T-helper 17 cell (primary cell): ENCODE measurements at regions not wholly inside any gene's neighbourhood (a gene's known extent, or its start where the extent isn't known, plus 50 kb on each side); places are given as distances from the start of the nearest gene placed in this dataset.

ENCODE experiments used
- ATAC-seq: fragments of 150-1000 bp; cut with Tn5 transposase; 2 replicates; pipeline ENCODE4 v1.10.0; 2021; ENCODE audit warnings: mild to moderate bottlenecking, moderate library complexity
- DNase-seq, 3 donors: peaks; one replicate each; pipeline versions ENCODE4 v3.0.0 to v3.0.0-alpha.2; 2020 to 2021
- H3K9me3 ChIP-seq: one replicate; pipeline ENCODE4 v1.7.0; 2013; ENCODE audit warnings: low read length, mild to moderate bottlenecking; ENCODE audit not compliant: control insufficient read depth, poor library complexity, severe bottlenecking
- H3K27ac Mint-ChIP-seq: one replicate; pipeline ENCODE4 v1.8.0; 2022; ENCODE audit warnings: mild to moderate bottlenecking, moderate library complexity, mixed read lengths
- H3K27me3 Mint-ChIP-seq: one replicate; pipeline ENCODE4 v1.8.0; 2022; ENCODE audit warnings: mixed read lengths
- H3K36me3 Mint-ChIP-seq: one replicate; pipeline ENCODE4 v1.8.0; 2022; ENCODE audit warnings: low read depth, mixed read lengths
- H3K4me1 Mint-ChIP-seq: one replicate; pipeline ENCODE4 v1.8.0; 2022; ENCODE audit warnings: mild to moderate bottlenecking, mixed read lengths
- H3K4me3 Mint-ChIP-seq: one replicate; pipeline ENCODE4 v1.8.0; 2022; ENCODE audit warnings: mild to moderate bottlenecking, moderate library complexity, mixed read lengths

DNA sequence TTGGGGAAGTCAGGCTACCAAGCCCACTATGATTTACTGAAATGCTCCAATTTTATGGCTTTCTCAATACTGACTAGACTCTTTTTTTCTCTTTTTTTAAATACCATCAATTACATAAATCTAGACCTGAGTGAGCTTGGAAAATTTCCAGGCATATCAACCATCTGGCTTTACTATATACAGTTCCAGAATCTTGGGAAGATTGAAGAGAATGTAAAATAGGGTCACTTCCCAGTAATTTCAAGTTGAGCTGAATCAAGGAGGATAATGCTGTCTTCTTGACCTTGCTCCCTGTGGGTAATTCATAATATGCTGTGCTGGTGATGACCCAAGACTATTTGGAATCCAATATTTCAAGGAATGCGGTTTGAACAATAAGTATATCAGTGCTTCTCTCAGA, 108.1 kb downstream of the MAP3K21 start:
- DNase-seq, result no peak
- no peak overlapping the region for H3K4me3 Mint-ChIP-seq
- H3K4me1 Mint-ChIP-seq, result peaks cover 2% of the 10 kb centered on the region
- no peaks in the 10 kb centered on the region for H3K9me3 ChIP-seq
- no peaks in the 10 kb centered on the region for H3K36me3 Mint-ChIP-seq
- H3K27ac Mint-ChIP-seq, result no peak overlapping the region
- no peak for ATAC-seq
- H3K27me3 Mint-ChIP-seq, result peaks cover 36% of the 10 kb centered on the region

DNA sequence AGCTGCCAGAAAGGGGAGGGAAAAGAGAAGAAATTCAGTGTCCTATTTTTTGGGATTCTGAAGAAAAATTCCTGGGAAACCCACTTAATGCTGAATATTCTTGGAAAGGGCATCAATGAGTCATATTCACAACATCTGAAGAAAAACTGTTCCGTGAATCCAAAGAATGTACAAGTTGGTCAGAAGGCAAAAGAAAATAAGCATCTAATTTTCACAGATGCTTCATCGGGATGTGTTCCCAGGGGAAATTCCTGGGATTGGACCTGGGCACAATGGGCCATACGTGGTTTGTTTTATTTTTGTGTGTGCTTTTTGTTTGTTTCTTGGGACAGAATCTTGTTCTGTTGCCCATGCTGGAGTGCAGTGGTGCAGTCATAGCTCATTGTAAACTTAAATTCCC, 112.2 kb downstream of the MAP3K21 start:
- ATAC-seq, result no peak
- H3K36me3 Mint-ChIP-seq, result no peaks in the 10 kb centered on the region
- no peak overlapping the region for H3K27ac Mint-ChIP-seq
- DNase-seq, result no peak
- no peak overlapping the region for H3K4me3 Mint-ChIP-seq
- peaks cover 34% of the 10 kb centered on the region for H3K27me3 Mint-ChIP-seq
- H3K9me3 ChIP-seq, result no peaks in the 10 kb centered on the region
- H3K4me1 Mint-ChIP-seq, result peaks cover 2% of the 10 kb centered on the region

DNA sequence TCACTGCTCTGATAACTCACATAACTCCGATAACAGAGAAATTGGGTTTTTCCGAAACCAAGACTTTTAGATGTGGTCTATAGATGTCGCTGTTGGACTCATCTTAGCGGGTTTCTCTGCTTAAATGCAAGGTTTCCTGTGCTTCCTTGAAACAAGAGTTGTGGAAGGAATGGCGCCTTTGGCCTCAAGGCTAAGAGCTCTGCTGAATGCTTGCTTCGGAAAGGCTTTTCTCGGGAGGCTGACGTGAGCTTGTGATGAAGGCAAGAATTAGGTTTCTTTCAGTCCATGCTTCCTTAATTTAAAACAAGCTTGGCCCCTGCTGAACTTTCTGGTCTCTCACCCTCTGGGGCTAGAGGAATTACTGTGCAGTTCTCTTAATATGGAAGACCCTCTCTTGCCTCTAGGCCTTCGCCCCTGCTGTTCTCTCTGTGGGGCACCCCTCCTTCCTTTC, 113.5 kb downstream of the MAP3K21 start:
- ATAC-seq (peak; percentile 53), DNase-seq (no peak)
- H3K9me3 ChIP-seq, result no peaks in the 10 kb centered on the region
- Mint-ChIP-seq H3K27me3 (peaks cover 34% of the 10 kb centered on the region), H3K4me3 (no peak overlapping the region), H3K4me1 (peaks cover 2% of the 10 kb centered on the region), H3K27ac (no peak overlapping the region), H3K36me3 (no peaks in the 10 kb centered on the region)

GRCh38 chr1:233442026-233442780, 114.7 kb downstream of the MAP3K21 start:
- no peaks in the 10 kb centered on the region for H3K36me3 Mint-ChIP-seq
- peaks cover 2% of the 10 kb centered on the region for H3K4me1 Mint-ChIP-seq
- DNase-seq (no peak), ATAC-seq (no peak)
- no peaks in the 10 kb centered on the region for H3K9me3 ChIP-seq
- H3K27ac Mint-ChIP-seq, result no peak overlapping the region
- peak overlapping the region; percentile 25 for H3K4me3 Mint-ChIP-seq
- H3K27me3 Mint-ChIP-seq, result peaks cover 29% of the 10 kb centered on the region

DNA sequence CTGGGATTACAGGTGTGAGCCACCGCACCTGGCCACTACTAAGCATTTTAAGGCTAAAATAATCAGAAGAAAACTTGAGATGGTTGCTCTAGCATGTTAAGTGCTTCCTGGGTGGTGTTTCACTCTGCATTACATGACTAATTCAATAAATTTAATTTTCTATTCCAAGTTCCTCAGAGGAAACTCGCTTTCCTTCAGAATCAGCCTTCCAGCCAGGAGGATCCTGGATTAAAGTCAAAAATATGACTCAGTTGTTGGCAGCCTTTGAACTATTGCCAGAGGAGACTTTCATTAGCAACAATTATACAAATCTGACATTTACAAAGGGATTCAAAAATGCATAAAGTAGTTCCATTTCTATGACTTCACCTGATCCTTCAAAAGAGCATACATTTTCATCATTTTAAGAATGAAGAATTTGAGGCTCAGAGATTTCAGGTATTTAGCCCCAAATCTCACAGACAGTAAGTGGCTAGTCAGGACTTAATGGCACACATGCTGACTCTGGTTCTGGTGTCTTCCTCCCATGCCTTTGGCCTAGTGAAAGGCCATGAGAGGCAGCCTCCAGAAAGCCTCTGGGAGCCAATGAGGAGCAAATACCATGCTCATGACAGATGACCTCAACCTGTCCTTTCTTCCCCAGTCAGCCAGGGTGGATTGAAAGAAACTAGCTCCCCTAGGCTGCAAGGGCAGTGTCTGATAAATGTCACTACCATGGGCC, 115.7 kb downstream of the MAP3K21 start:
- H3K27me3 Mint-ChIP-seq, result peaks cover 34% of the 10 kb centered on the region
- ATAC-seq (no peak), DNase-seq (no peak)
- H3K27ac Mint-ChIP-seq, result no peak overlapping the region
- H3K4me3 Mint-ChIP-seq, result no peak overlapping the region
- no peaks in the 10 kb centered on the region for H3K36me3 Mint-ChIP-seq
- H3K4me1 Mint-ChIP-seq, result peaks cover 2% of the 10 kb centered on the region
- no peaks in the 10 kb centered on the region for H3K9me3 ChIP-seq

DNA sequence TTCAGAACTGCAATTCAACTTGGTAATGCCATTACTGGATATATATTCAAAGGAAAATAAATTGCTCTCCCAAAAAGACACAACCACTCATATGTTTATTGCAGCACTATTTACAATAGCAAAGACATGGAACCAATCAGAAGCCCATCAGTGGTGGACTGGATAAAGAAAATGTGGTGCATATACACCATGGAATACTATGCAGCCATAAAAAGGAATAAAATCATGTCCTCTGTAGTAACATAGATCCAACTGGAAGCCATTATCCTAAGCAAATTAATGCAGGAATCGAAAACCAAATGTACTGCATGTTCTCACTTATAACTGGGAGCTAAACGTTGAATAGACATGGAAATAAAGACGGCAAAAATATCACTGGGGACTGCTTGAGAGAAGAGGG, 117.0 kb downstream of the MAP3K21 start:
- H3K9me3 ChIP-seq, result no peaks in the 10 kb centered on the region
- Mint-ChIP-seq H3K4me3 (no peak overlapping the region), H3K4me1 (no peaks in the 10 kb centered on the region), H3K27me3 (peaks cover 31% of the 10 kb centered on the region), H3K27ac (no peak overlapping the region), H3K36me3 (no peaks in the 10 kb centered on the region)
- DNase-seq, result no peak
- ATAC-seq, result no peak

GRCh38 chr1:233445737-233446136, 118.2 kb downstream of the MAP3K21 start:
- Mint-ChIP-seq H3K27me3 (peaks cover 26% of the 10 kb centered on the region), H3K27ac (no peak overlapping the region), H3K36me3 (no peaks in the 10 kb centered on the region), H3K4me3 (no peak overlapping the region), H3K4me1 (no peaks in the 10 kb centered on the region)
- no peaks in the 10 kb centered on the region for H3K9me3 ChIP-seq
- ATAC-seq, result no peak
- no peak for DNase-seq

DNA sequence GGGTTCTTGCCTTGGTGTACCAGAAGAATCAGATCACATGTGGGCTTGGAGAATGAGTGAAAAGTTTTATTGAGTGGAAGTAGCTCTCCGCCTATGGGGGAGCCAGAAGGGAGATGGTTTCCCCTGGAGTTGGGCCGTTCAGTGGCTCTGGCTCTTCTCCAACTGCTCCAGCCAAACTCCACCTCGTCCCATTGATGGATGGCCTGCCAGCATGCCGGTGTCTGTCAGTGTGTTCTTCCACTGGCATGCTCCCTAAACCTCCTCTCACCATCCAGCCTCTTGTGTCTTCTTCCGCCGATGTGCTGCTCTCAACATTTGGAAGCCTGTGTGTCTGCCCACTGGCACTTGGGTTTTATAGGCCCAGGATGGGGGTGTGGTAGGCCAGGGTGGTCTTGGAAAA, 119.4 kb downstream of the MAP3K21 start:
- ATAC-seq, result no peak
- no peak overlapping the region for H3K27ac Mint-ChIP-seq
- no peaks in the 10 kb centered on the region for H3K36me3 Mint-ChIP-seq
- H3K4me1 Mint-ChIP-seq, result peaks cover 2% of the 10 kb centered on the region
- no peak for DNase-seq
- no peaks in the 10 kb centered on the region for H3K9me3 ChIP-seq
- peaks cover 26% of the 10 kb centered on the region for H3K27me3 Mint-ChIP-seq
- H3K4me3 Mint-ChIP-seq, result no peak overlapping the region

- Mint-ChIP-seq H3K4me3 (no peak overlapping the region), H3K27ac (no peak overlapping the region), H3K27me3 (peaks cover 30% of the 10 kb centered on the region), H3K4me1 (peaks cover 2% of the 10 kb centered on the region), H3K36me3 (no peaks in the 10 kb centered on the region)
- DNase-seq (no peak), ATAC-seq (no peak)
- no peaks in the 10 kb centered on the region for H3K9me3 ChIP-seq
Measured at GRCh38 chr1:233448109-233448689, 120.7 kb downstream of the MAP3K21 start.

DNA sequence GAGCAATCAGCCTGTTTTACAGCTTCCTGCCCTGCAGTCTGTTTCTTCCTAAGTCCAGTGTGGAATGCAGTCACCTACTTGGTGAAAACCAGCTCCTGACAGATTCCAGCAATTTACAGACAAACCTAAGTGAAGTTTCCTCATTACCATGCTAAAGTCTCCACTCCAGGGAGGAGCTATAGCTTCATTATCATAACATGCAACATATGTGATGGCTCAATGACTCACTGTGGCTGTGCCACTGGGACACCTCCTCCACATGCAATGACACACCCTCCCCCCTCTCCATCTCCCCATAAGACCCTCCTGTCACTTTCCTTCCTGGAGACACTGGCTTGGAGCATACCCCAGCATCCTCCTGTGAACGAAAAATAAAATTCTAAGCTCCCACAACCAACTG, 125.2 kb downstream of the MAP3K21 start:
- no peak overlapping the region for H3K4me3 Mint-ChIP-seq
- ATAC-seq (no peak), DNase-seq (no peak)
- no peaks in the 10 kb centered on the region for H3K36me3 Mint-ChIP-seq
- peaks cover 37% of the 10 kb centered on the region for H3K27me3 Mint-ChIP-seq
- no peaks in the 10 kb centered on the region for H3K9me3 ChIP-seq
- peaks cover 2% of the 10 kb centered on the region for H3K4me1 Mint-ChIP-seq
- H3K27ac Mint-ChIP-seq, result no peak overlapping the region

DNA sequence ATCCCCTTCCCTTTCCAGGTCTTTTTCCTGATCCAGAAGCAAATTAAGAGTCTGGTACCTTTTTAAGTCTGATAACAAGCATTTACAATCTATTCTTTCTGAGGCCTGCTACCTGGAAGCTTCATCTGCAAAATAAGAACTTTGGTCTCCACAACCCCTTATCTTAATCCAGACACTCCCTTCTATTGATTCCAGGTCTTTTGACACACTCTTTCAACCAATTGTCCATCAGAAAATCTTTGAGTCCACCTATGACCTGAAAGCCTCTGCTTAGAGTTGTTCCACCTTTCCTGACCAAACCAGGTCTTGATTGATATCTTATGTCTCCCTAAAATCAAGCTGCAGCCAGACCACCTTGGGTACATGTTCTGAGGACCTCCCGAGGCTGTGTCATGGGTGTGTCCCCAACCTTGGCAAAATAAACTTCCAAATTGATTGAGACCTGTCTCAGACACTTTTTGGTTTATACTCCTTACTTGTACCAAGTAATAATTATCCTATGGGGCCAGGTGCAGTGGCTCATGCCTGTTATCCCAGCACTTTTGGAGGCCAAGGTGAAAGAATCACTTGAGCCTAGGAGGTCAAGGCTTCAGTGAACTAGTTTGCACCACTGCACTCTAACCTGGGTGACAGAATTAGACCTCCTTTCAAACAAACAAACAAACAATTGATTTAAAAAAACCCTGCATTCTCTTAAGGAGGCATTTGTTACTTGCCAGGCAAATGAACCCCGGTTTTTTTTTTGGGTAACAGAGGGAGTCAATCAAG, 126.1 kb downstream of the MAP3K21 start:
- Mint-ChIP-seq H3K27me3 (peaks cover 40% of the 10 kb centered on the region), H3K4me3 (no peak overlapping the region), H3K36me3 (no peaks in the 10 kb centered on the region), H3K4me1 (peaks cover 2% of the 10 kb centered on the region), H3K27ac (no peak overlapping the region)
- ATAC-seq (no peak), DNase-seq (no peak)
- no peaks in the 10 kb centered on the region for H3K9me3 ChIP-seq

GRCh38 chr1:233459470-233459945, 132.0 kb downstream of the MAP3K21 start:
- Mint-ChIP-seq H3K4me3 (no peak overlapping the region), H3K27ac (no peak overlapping the region), H3K4me1 (no peaks in the 10 kb centered on the region), H3K27me3 (peaks cover 30% of the 10 kb centered on the region), H3K36me3 (no peaks in the 10 kb centered on the region)
- DNase-seq, result no peak
- no peak for ATAC-seq
- no peaks in the 10 kb centered on the region for H3K9me3 ChIP-seq

- no peaks in the 10 kb centered on the region for H3K9me3 ChIP-seq
- Mint-ChIP-seq H3K4me1 (no peaks in the 10 kb centered on the region), H3K27me3 (peaks cover 25% of the 10 kb centered on the region), H3K27ac (no peak overlapping the region), H3K36me3 (no peaks in the 10 kb centered on the region), H3K4me3 (no peak overlapping the region)
- DNase-seq (no peak), ATAC-seq (no peak)
Measured at GRCh38 chr1:233459968-233460367, 132.4 kb downstream of the MAP3K21 start.
